ENCODE measurements at regions not wholly inside any gene's neighbourhood (a gene's known extent, or its start where the extent isn't known, plus 50 kb on each side); places are given as distances from the start of the nearest gene placed in this dataset.

- Histone ChIP-seq H3K9ac (ENCODE audit: extremely low read depth, insufficient read length, low read length) (no peak overlapping the region), H3K4me1 (ENCODE audit: insufficient read depth, low read length) (peaks cover 2% of the 10 kb centered on the region; the same call in 1 of the 2 replicates), H3K4me2 (ENCODE audit: insufficient read depth, insufficient read length, low read length) (no peak overlapping the region), H2BK15ac (ENCODE audit: low read depth, low read length) (no peak overlapping the region), H3K27ac (ENCODE audit: insufficient read length, low read depth, low read length) (no peak overlapping the region), H3K9me3 (ENCODE audit: control insufficient read depth, low read depth, low read length) (no peaks in the 10 kb centered on the region), H2BK12ac (ENCODE audit: insufficient read length, low read depth, low read length) (no peak overlapping the region), H4K5ac (ENCODE audit: insufficient read length, low read depth, low read length) (no peak overlapping the region), H3K23me2 (ENCODE audit: insufficient read length, low read depth, low read length, poor library complexity, severe bottlenecking) (peaks cover 2% of the 10 kb centered on the region), H3K27me3 (ENCODE audit: insufficient read depth, low read length) (no peaks in the 10 kb centered on the region), H3K14ac (ENCODE audit: insufficient read depth, low read length) (no peak overlapping the region), H2AFZ (ENCODE audit: low read length) (no peak overlapping the region), H3K56ac (ENCODE audit: insufficient read length, low read depth, low read length) (no peak overlapping the region), H2BK5ac (ENCODE audit: insufficient read length, low read length) (no peak overlapping the region), H2BK120ac (ENCODE audit: low read depth, low read length, poor library complexity, severe bottlenecking) (no peak overlapping the region), H2AK5ac (ENCODE audit: insufficient read length, low read length) (no peak overlapping the region), H4K8ac (replicated peaks; ENCODE audit: insufficient read length, low read depth, low read length) (no peak overlapping the region), H4K91ac (ENCODE audit: insufficient read length, low read depth, low read length) (no peak overlapping the region), H3K4ac (ENCODE audit: low read depth, low read length) (no peak overlapping the region), H4K20me1 (ENCODE audit: control insufficient read depth, insufficient read depth, insufficient read length) (no peaks in the 10 kb centered on the region), H3K79me2 (ENCODE audit: insufficient read depth, low read length) (no peaks in the 10 kb centered on the region), H2BK20ac (ENCODE audit: low read depth, low read length, poor library complexity, severe bottlenecking) (no peak overlapping the region), H3K18ac (ENCODE audit: insufficient read length, low read depth, low read length) (no peak overlapping the region), H3K79me1 (ENCODE audit: insufficient read depth, low read depth, low read length, poor library complexity, severe bottlenecking) (no peaks in the 10 kb centered on the region), H3T11ph (ENCODE audit: low read length) (no peak overlapping the region), H3K23ac (ENCODE audit: insufficient read length, low read depth, low read length) (no peak overlapping the region)
- Mint-ChIP-seq H3K4me3 (no peak overlapping the region), H3K9me3 (no peaks in the 10 kb centered on the region), H3K27ac (no peak overlapping the region), H3K4me1 (peaks cover 0 to 2% of the 10 kb centered on the region in 2 experiments; a peak in 1 of 4 replicates), H3K27me3 (ENCODE audit: low read depth) (no peaks in the 10 kb centered on the region), H3K36me3 (ENCODE audit: insufficient read depth in 1 of 3, low read depth in 3 of 3) (no peaks in the 10 kb centered on the region)
- no CpG with 5 or more reads among the region's 2 CpGs for WGBS (ENCODE audit: extremely low coverage, insufficient read length, low lambda C conversion rate)
- DNase-seq: peak; percentile 15
- TF ChIP-seq CTCF (conservative IDR thresholded peaks at IDR 0.05): no peak
Measured at GRCh38 chr16:22673421-22673831, 140.5 kb upstream of the HS3ST2 start.
